Gastrocnemius medialis (tissue), 4 donors: ENCODE measurements at regions not wholly inside any gene's neighbourhood (a gene's known extent, or its start where the extent isn't known, plus 50 kb on each side); places are given as distances from the start of the nearest gene placed in this dataset.

Experiments
- ATAC-seq, 2 donors: fragments of 150-250 bp; one replicate each; pipeline ENCODE4 v1.9.1; 2016
- DNase-seq, 2 donors: peaks; one replicate each; pipeline ENCODE4 v3.0.0-alpha.2; 2019
- H3K27ac ChIP-seq, 4 donors: fragments of 200-600 bp; sonication (generic); 1 replicate in 1 of 4; 2 replicates in 3 of 4; pipeline ENCODE4 v1.5.1; 2016 to 2018; ENCODE audit warnings: mild to moderate bottlenecking in 2 of 4, moderate library complexity in 1 of 4
- H3K27me3 ChIP-seq, 3 donors: fragments of 200-600 bp; sonication (generic) in 2 of 3; 1 replicate in 1 of 3; 2 replicates in 2 of 3; pipeline versions ENCODE4 v1.5.1 to v1.6.0; 2016 to 2019; ENCODE audit warnings: mild to moderate bottlenecking in 1 of 3, moderate library complexity in 1 of 3
- H3K36me3 ChIP-seq, 2 donors: fragments of 200-600 bp; sonication (generic) in 1 of 2; one replicate each; pipeline ENCODE4 v1.5.1; 2017 to 2018
- H3K4me1 ChIP-seq, 2 donors: fragments of 200-600 bp; sonication (generic) in 1 of 2; one replicate each; pipeline ENCODE4 v1.5.1; 2016 to 2017; ENCODE audit warnings: mild to moderate bottlenecking in 2 of 2
- H3K4me3 ChIP-seq, 4 donors: fragments of 200-600 bp; sonication (generic) in 3 of 4; 1 replicate in 1 of 4; 2 replicates in 3 of 4; pipeline ENCODE4 v1.5.1; 2016 to 2019; ENCODE audit warnings: mild to moderate bottlenecking in 2 of 4
- H3K9me3 ChIP-seq, 3 donors: fragments of 200-600 bp; sonication (generic) in 2 of 3; 1 replicate in 1 of 3; 2 replicates in 2 of 3; pipeline ENCODE4 v1.5.1; 2016 to 2019
- POLR2A ChIP-seq, 2 donors: fragments of 450-650 bp; IDR thresholded peaks; one replicate each; pipeline ENCODE4 v1.6.1; 2017; ENCODE audit warnings: antibody characterized with exemption in 2 of 2, mild to moderate bottlenecking in 2 of 2, moderate library complexity in 2 of 2
- in situ Hi-C, 4 donors: fragments of 200-750 bp; cut with MboI; loops; one replicate each; pipeline versions ENCODE4 v1.15.0 to v1.8.0; 2017; ENCODE audit warnings: low sequenced_read_pairs in 4 of 4
- intact Hi-C: fragments of 100-400 bp; cut with DNase I; formaldehyde crosslinking; loops from one replicate; pipeline ENCODE4 v1.15.1; 2023; ENCODE audit warnings: low total_unique reads
- TF ChIP-seq, protein P1 (sequence below), 5 experiments: fragments of 450-650 bp in 3 of 5; fragments of 200-600 bp in 2 of 5; sonication (generic) in 2 of 5; IDR thresholded peaks in 4 of 5; conservative IDR thresholded peaks in 1 of 5; 1 replicate in 4 of 5; 2 replicates in 1 of 5; pipeline ENCODE4 v1.5.1; 2016 to 2019; ENCODE audit warnings: antibody characterized with exemption in 5 of 5, mild to moderate bottlenecking in 3 of 5, moderate library complexity in 3 of 5

DNA sequence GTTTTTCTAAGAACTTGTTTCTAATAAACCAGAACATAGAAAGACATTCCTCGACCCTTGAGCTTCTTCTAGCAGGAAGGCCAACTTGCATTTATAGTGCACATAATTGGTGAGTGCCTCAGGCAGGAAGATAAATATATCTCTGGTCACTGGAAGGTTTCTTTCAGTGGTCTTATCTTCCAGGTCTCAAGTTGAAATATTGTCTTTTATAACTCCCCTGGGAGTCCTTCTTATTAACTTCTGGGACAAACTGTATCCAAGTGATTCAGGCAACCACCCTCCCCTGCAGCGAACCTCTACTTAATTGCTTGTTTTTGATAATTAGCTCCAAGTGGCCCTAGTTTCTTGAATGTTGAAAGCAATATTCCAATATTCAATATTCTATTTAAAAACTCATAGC lies 346.8 kb upstream of the GOLIM4 start:
- no peak for TF ChIP-seq POLR2A (IDR thresholded peaks at IDR 0.05)
- TF ChIP-seq, protein P1, sequence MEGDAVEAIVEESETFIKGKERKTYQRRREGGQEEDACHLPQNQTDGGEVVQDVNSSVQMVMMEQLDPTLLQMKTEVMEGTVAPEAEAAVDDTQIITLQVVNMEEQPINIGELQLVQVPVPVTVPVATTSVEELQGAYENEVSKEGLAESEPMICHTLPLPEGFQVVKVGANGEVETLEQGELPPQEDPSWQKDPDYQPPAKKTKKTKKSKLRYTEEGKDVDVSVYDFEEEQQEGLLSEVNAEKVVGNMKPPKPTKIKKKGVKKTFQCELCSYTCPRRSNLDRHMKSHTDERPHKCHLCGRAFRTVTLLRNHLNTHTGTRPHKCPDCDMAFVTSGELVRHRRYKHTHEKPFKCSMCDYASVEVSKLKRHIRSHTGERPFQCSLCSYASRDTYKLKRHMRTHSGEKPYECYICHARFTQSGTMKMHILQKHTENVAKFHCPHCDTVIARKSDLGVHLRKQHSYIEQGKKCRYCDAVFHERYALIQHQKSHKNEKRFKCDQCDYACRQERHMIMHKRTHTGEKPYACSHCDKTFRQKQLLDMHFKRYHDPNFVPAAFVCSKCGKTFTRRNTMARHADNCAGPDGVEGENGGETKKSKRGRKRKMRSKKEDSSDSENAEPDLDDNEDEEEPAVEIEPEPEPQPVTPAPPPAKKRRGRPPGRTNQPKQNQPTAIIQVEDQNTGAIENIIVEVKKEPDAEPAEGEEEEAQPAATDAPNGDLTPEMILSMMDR (IDR thresholded peaks at IDR 0.05 in 4 of 5, conservative IDR thresholded peaks at IDR 0.05 in 1 of 5): no peak
- no peak for DNase-seq
- ATAC-seq: no peak
- intact Hi-C loops (no loop called here), in situ Hi-C loops (no loop called here)
- H3K36me3 ChIP-seq: no peaks in the 10 kb centered on the region
- H3K27me3 ChIP-seq: no peaks in the 10 kb centered on the region
- H3K27ac ChIP-seq: no peak overlapping the region
- no peak overlapping the region for H3K4me3 ChIP-seq
- H3K4me1 ChIP-seq: no peaks in the 10 kb centered on the region
- H3K9me3 ChIP-seq: no peaks in the 10 kb centered on the region

DNA sequence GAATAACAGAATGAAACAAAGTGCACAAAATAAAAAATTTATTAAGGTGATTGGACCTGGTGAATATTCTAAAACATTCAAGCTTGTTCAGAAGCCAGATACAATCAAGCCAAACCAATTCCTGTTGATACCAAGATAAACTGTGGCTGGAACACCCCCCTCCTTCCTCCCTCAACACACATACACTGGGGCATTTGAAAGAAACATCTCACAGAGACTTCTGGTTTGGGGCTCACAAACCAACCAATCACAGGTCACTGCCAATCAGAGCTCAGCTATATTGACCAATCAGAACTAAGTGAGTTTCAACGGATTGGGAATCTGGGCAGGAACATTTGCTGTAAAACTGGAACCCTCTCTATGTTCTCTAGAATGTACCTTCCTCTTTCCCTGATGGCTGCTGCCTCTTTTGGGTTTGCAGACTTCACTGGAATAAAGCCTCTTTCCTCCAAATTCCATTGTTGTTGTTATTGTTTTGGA lies 340.6 kb upstream of the GOLIM4 start:
- Histone ChIP-seq H3K9me3 (no peaks in the 10 kb centered on the region), H3K27me3 (no peaks in the 10 kb centered on the region), H3K36me3 (no peaks in the 10 kb centered on the region), H3K4me1 (no peaks in the 10 kb centered on the region), H3K27ac (no peak overlapping the region), H3K4me3 (no peak overlapping the region)
- no peak for TF ChIP-seq POLR2A (IDR thresholded peaks at IDR 0.05)
- TF ChIP-seq, protein P1 (IDR thresholded peaks at IDR 0.05 in 4 of 5, conservative IDR thresholded peaks at IDR 0.05 in 1 of 5): no peak
- in situ Hi-C loops: no loop called here
- no peak for DNase-seq
- ATAC-seq: no peak
- intact Hi-C loops: no loop called here

DNA sequence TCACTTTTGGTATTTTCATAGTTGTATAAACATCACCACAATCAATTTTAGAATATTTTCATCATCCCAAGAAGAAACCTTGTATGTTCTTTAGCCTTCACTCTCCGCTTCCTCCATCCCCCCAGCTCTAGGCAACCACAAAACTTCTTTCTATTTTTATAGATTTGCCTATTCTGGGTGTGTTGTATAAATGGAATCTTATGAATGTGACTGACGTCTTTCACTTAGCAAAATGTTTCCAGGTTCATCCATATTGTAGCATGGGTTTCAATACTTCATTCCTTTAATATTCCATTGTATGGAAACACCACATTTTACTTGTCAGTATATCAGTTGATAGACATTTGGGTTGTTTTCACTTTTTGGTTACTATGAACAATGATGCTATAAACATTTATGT lies 335.8 kb upstream of the GOLIM4 start:
- Histone ChIP-seq H3K9me3 (no peaks in the 10 kb centered on the region), H3K27me3 (no peaks in the 10 kb centered on the region), H3K36me3 (no peaks in the 10 kb centered on the region), H3K4me1 (no peaks in the 10 kb centered on the region), H3K4me3 (no peak overlapping the region), H3K27ac (no peak overlapping the region)
- in situ Hi-C loops (no loop called here), intact Hi-C loops (no loop called here)
- TF ChIP-seq POLR2A (IDR thresholded peaks at IDR 0.05): no peak
- TF ChIP-seq, protein P1 (IDR thresholded peaks at IDR 0.05 in 4 of 5, conservative IDR thresholded peaks at IDR 0.05 in 1 of 5): no peak
- DNase-seq (no peak), ATAC-seq (no peak)

DNA sequence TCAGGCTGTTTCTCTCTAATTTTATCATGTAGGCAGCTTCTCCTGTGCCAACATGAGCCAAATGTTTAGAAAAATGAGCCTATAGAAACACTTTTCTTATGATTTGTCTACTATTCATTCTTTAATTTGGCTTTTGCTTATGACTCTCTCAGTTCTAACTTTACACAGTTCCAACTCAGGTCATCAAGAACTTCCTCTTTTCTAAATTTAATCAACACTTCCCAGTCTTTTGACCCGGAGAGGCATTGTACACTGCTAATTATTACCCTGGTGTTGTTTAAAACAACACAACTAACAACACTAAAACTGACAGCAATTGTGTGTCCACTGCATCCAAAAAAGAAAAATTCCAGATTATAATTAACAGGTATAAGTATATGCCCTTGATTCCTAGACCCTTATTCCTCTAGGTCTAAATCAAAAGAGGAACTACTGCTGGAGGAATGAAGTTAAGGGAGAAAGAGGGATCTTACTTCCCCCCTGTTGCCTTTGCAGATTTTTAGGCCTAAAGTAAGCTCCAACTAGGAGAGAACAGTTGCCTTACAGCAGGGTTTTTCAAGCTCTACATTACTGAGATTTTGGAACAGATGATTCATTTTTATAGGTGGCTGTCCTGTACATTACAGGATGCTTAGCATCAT lies 332.2 kb upstream of the GOLIM4 start:
- in situ Hi-C loops (no loop called here), intact Hi-C loops (no loop called here)
- DNase-seq: no peak
- no peak for TF ChIP-seq POLR2A (IDR thresholded peaks at IDR 0.05)
- TF ChIP-seq, protein P1 (IDR thresholded peaks at IDR 0.05 in 4 of 5, conservative IDR thresholded peaks at IDR 0.05 in 1 of 5): no peak
- H3K36me3 ChIP-seq: no peaks in the 10 kb centered on the region
- no peak for ATAC-seq
- H3K27me3 ChIP-seq: no peaks in the 10 kb centered on the region
- H3K9me3 ChIP-seq: no peaks in the 10 kb centered on the region
- no peak overlapping the region for H3K4me3 ChIP-seq
- no peaks in the 10 kb centered on the region for H3K4me1 ChIP-seq
- H3K27ac ChIP-seq: no peak overlapping the region

DNA sequence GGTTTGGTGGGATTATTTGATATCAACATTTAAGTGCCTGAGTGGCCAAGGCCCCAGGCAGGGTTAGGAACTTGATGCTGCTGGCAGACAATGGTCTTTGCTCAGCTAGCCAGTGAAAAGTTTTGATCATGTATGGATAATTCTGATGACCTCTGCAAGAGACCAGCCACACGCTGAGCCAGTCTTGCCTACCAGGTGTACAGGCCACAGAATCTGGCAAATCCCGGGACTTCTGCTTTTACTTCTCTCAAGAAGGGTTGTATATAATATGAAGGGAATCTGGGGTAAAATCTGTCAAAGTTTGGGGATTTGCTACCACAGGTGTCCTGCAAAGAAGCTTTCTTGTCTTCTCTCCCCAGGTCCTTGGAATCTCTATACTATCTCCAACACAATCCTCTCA lies 331.4 kb upstream of the GOLIM4 start:
- Histone ChIP-seq H3K4me1 (no peaks in the 10 kb centered on the region), H3K27me3 (no peaks in the 10 kb centered on the region), H3K27ac (no peak overlapping the region), H3K9me3 (no peaks in the 10 kb centered on the region), H3K36me3 (no peaks in the 10 kb centered on the region), H3K4me3 (no peak overlapping the region)
- ATAC-seq: no peak
- in situ Hi-C loops (no loop called here), intact Hi-C loops (no loop called here)
- DNase-seq: no peak
- TF ChIP-seq POLR2A (IDR thresholded peaks at IDR 0.05): no peak
- TF ChIP-seq, protein P1 (IDR thresholded peaks at IDR 0.05 in 4 of 5, conservative IDR thresholded peaks at IDR 0.05 in 1 of 5): no peak
